Ecto neural progenitor cell (in vitro differentiated cells): ENCODE measurements at regions not wholly inside any gene's neighbourhood (a gene's known extent, or its start where the extent isn't known, plus 50 kb on each side); places are given as distances from the start of the nearest gene placed in this dataset.

ENCODE experiments used
- DNase-seq: peaks from one replicate; pipeline ENCODE4 v3.0.0-alpha.2; 2018; ENCODE audit warnings: low spot score

DNA sequence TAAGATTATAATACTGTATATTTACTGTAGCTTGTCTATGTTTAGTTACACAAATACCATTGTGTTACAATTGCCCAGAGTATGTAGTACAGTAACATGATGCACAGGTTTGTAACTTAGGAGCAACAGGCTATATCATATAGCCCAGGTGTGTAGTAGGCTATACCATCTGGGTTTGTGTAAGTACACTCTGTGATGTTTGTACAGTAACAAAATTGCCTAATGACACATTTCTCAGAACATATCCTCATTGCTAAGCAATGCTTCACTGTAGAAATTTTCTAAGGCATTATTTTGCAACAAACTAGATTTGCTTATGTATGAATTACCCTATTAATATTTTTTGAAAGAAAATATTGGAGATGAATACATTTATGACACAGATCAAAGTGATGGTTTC lies 1390.9 kb downstream of the C4orf33 start:
- no peak for DNase-seq

DNA sequence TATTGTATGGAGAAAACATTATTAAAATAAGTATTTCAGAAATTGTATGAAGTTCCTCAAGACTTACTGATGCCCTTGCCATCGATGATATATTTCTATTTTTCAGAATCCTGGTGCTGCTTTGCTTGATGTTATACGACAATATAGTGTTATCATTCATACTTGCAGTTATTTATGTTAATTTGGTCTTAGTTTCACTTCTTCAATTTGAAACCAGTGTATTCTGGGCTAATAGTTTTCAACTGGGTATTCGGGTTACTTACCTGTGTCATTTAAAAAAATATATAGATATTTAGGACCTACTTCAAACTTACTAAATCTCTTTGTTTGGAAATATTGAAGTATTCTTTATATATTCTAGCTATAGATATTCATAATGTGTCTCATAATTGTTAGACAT lies 1414.7 kb downstream of the C4orf33 start:
- no peak for DNase-seq

DNA sequence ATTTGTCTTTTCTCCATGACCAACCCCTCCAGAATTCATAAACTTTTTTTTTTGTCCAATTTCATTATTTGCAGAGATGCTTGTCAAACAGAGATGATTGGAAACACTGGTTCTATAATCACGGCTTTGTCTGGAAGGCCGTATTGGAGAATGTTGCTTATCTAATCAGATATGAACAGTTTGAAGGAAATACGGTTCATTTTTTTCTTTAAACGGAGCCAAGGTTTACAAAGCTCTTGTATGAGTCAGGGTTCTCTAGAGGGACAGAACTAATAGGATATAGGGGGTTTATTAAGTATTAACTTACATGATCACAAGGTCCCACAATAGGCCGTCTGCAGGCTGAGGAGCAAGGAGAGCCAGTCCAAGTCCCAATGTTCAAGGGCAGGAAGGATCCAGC lies 1415.8 kb downstream of the C4orf33 start:
- no peak for DNase-seq

DNA sequence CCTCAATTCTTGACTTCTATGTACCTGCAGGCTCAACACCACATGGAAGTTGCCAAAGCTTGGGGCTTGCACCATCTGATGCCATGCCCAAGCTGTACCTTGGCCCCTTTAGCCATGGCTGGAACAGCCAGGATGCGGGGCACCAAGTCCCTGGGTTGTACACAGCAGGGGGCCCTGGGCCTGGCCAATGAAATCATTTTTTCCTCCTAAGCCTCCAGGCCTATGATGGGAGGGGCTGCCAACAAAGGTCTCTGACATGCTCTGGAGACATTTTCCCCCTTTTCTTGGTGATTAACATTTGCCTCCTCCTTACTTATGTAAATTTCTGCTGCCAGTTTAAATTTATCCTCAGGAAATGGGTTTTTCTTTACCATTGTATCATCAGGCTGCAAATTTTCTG lies 1428.1 kb downstream of the C4orf33 start:
- no peak for DNase-seq

DNA sequence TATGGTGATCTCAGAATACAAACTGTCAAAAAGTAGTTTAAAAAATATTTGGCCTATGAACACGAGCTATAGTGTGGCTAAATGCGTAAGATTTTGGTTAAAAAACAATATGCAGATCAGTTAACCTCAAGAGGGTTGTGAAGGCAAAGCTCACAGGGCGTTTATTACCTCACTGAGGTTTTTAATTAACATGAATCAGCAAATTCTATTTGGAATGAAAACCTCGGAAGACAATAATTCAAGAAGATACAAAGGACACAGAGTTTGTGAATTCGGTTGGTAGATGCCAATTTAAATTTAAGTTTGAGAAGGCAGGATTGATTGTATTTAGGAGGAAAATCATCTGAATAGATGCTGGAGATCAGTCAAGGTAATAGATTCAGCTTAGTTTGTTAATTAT lies 1434.6 kb downstream of the C4orf33 start:
- no peak for DNase-seq

DNA sequence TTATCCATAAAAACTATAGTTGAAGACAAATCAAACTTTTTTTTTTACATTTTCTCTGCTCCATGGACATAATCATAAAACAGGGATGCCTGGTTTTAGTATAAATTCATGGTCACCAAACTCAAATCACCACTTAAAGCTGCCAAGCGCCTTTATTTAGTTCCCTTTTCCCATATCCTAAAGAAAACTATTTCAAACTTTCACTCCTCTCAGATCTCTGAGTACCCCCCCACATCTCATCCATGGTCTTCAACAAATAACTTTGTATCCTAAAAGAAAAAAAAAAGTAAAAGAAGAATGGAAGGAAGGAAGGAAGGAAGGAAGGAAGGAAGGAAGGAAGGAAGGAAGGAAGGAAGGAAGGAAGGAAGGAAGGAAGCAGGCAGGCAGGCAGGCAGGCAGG lies 1438.7 kb downstream of the C4orf33 start:
- DNase-seq: no peak

DNA sequence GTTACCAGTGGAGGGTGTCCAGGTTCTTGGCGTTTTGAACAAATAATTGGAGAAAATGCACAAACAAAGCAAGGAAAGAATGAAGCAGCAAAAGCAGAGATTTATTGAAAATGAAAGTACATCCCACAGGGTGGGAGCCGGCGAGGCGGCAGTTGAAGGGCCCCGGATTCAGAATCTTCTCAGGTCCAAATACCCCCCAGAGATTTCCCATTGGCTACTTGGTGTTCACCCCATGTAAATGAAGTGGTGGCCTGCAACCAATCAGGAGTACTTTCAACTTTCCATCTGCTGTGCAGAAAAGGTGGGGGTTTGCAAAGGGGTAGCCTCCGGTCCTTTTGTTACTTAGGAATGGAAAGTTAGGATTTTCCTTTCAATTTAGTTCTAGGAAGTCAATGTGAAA lies 1447.0 kb downstream of the C4orf33 start:
- DNase-seq: no peak

DNA sequence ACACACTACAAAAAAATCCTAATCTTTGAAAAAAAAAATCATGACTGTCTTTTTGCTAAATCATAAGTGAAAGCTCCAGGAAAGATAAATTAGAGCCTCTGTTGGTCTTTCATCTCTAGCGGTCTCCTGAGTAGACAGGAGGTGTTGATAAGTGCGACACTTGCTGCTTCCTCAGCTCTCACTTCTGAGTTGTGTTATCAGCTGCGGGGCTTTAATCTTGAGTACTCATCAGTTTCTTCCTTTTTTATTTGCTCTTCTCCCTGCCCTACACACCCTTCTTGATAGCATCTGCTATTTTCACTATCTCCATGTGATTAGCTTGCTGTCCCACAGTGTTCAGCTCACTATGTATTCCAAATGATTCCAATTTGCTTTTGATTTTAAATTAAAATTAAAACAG lies 1449.2 kb downstream of the C4orf33 start:
- DNase-seq: no peak

DNA sequence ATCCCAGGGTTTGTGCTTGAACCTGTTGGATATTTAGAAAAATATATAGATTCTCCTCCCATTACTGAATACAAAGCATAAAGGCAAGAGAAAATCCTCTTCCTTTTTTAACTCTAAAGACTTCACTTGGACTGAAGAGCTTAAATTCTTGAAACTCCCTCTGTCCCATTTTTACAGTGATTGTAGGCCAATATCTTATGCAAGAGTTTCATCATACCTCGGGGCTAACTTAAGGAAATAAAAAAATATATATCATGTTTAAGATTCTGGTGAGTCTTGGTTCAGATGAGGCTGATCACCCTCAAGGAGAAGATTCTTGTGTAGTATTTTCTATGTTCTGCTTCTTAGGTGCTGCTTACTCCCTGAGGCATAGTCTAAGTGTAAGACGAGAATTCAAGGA lies 1449.6 kb downstream of the C4orf33 start:
- no peak for DNase-seq

DNA sequence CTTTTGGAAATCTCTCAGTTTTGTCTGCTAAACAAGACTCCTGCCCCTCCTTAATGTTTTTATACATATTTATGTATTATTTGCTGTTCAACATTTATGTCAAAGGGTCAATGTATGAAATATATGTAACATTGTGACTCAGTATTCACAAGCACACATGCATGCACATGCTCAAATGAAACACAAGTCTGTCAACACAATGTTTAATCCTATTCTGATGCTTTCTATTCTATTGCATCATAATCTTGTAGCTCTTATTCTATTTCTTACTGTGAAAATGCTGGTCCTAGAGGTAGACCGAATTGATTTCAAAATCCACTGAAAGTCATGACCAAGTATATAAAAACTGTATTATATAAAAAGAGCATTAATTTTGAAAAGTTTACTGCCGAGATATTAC lies 1463.3 kb downstream of the C4orf33 start:
- DNase-seq: no peak

DNA sequence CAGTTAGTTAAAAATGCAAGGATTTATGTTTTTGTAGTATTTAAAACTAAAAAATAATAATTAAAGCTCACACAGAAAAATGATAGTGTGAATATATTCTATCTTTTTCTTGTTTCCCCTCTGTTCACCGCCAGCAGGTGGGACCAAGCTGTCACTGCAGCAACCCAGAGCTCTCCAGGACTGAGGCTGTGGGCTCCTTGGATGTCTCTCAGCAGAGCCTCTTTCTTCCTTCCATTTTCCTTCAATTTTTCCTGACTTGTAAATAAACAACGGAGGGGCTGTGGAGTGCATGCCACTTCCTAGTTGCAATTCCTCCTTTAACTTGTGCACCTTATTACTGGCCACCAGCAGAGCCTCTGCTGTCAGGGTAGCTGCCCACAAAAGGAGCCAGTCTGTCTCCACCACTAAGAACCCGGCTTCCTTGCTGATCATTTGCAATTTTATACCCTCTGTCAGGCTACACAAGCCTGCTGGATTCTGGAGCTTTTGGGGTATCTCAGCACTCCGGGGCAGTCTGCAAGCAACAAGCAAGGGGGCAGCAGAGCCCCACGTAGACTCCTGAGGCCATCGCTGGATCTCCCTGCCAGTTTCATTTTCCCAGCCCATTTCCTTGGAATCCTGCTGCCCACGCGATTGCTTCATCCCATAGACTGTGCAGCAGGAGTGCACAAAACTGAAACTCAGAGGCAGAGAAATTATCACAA lies 1467.4 kb downstream of the C4orf33 start:
- peak; percentile 70 for DNase-seq

DNA sequence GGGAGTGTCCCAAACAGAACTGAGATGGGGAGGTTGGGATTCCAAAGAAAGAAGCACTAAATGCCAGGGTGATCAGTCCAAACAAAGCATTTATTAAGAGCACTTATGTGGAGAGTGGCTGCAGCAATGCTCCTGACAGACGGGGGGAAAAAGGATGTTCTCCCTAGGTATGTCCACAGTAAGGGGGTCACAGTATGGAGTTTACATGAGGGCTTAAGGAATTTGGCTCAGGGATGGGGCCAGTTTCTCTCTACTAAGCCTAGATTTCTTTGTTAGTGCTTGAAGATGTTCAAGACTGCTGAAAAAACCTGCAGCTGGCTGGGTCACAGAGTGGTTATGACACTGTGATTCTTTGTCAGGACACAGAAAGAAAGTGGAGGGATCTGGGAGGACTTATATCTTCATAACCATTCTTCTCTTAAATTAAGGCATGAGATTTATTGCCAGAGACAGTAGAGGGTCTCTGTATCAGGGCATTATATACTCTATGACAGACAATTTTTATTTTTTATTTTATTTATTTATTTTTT lies 1468.0 kb downstream of the C4orf33 start:
- no peak for DNase-seq

DNA sequence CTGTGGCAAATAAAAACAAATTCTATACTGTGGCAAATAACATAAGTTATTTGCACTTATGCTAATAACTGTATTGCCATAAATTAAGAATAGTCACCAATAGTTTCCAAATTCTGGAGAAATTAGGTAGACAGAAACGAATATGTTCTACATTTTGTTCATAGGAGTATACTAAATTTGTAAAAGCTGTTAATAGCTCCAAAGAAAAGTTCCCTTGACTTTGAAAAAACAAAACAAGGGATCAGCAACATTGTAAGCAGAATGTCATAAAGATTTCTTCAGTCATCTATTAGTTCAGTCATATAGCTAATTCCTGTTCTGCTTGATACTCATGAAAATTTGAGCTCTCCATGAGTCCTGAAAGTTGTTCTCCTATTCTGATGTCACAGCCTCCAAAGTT lies 1472.8 kb downstream of the C4orf33 start:
- no peak for DNase-seq

DNA sequence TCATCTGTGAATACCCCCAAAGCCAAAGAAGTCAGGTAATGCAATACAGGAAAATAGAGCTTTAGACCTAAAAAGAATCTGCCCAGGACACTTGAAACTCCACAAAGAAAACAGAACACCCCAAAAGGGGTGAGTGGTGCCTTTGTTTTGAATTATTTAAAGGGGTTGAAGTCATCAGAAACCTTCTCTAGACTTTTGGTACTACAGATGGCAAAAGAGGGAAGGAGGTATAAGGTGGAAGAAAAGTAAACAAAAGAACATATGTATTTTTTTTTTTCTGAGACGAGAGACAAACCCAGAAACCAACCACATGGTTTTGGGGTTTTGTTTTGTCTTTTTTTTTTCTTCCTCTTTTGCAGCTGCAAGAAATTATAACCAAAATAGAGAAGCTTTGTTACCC lies 1477.8 kb downstream of the C4orf33 start:
- no peak for DNase-seq

DNA sequence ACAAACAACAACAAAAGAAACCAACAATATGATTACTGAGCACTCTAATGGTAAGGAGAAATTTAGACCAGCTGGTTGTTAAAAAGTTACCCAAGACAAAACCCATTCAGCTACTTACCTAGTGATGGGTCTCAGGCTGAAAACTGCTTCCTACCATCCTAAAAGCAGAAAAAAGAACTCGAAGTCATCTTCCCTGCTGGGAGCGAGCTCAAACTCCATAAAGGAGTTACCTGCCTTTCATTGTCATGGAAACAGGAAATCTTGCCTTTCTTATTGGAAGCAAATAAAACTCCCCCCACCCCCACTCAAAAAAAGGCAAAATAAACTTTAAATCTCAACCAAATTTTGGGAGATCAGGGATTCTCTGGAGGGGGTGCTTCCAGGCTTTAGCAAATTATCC lies 1478.3 kb downstream of the C4orf33 start:
- DNase-seq: no peak

DNA sequence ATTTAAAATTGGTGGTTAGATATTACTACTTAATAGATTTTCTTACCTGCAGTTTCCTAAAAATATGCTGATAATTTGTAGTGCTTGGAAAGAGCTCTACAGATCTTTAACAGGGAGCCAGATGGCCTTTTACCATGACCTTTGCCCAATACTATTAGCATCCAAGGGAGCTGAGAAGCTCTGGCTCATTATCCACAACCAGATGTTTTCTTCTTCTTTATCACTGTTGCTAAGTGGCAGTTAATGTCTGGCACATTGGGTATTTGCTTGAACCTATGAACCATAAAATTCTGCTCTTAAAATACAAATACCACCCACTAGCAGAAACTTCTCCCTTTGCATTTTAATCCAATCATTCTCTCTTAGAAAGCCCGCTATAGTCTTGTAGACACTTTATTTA lies 1480.3 kb downstream of the C4orf33 start:
- DNase-seq: no peak

DNA sequence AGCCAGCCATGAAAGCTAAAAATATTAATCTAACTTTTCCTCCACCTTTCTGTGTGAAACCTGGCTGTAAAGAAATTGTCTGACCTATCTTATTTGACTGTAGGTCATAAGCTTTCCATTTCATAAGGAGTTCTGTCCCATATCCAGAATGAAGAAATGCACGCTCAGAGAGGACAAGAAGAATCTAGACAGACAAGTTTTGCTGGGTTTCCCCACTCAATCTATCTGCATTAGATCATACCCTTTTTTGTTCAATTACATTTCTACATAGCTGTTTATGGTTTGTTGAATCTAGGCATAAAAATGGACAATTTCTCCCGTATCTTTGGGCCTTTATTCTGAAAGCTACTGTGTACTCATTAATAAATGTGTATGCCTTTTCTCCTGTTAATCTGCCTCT lies 1495.1 kb downstream of the C4orf33 start:
- DNase-seq: no peak

DNA sequence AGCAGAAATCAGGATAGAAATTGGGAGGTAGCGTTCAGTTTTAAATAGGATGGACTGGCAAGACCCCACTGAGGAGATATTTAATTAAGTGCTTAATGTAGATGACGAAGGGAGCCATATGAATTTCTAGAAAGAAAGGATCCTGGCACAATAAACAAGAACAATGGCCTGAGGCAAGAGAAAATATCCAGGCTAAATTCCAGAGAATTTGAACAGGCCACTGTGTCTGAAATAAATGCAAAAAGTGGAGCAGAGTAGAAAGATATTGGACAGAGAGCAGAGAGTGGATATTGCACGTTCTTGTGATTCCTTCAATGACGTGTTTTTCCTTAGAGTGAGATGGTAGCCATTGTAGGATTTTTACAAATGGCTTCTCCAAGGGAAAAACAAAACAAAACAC lies 1504.8 kb downstream of the C4orf33 start:
- no peak for DNase-seq

DNA sequence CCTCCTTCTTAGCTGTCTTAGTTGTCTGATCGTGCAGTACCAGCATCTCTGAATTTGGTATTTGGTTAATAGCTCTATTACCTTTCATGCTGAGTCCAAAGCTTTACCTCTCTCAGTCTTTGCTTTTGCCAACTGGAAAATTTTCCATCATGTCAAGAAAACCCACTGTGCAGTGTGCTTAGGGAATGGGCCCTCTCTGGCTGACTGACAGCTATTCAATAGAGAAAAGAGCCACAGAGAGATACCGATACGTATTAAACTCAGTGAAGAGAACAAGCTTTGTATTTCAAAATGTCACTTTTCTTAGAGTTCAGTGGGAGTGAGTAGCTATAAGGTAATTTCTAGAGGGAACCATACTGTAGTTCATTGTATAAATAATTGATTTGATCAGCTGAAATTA lies 1507.1 kb downstream of the C4orf33 start:
- no peak for DNase-seq

DNA sequence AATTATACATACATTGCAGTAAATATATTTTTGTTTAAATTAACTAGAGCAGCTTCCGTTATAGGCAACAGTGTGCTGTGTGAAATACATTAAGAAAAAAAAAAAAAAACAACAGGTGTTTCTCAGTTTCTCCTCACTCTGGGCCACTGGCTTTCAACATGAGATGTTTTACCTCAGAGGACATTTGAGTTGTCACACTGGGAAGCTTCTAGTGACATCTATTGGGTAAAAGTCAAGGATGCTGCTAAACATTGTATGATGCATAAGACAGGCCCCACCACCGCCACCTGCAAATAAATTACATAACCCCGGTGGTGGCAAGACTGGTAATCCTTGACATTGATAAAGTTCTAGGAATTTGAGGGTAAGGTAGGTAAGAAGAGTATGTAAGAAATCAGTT lies 1512.2 kb downstream of the C4orf33 start:
- DNase-seq: no peak

DNA sequence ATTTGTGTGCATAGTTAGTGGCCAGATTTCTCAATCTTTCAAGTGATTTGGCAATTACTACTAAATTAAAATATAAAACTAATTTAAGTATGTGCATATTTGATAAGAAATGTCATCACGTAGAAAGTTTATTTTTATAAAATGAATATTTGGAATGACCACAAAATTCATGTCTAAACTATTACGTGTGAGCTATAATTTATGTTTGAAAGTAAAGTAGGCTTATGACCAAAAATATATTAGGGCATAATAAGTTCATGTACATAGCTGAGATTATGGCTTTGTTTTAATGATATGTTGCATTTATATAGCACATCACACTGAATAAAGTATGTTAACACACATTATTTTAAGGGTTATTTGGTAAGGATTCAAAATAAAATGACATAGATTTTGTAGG lies 1532.6 kb downstream of the C4orf33 start:
- DNase-seq: no peak

DNA sequence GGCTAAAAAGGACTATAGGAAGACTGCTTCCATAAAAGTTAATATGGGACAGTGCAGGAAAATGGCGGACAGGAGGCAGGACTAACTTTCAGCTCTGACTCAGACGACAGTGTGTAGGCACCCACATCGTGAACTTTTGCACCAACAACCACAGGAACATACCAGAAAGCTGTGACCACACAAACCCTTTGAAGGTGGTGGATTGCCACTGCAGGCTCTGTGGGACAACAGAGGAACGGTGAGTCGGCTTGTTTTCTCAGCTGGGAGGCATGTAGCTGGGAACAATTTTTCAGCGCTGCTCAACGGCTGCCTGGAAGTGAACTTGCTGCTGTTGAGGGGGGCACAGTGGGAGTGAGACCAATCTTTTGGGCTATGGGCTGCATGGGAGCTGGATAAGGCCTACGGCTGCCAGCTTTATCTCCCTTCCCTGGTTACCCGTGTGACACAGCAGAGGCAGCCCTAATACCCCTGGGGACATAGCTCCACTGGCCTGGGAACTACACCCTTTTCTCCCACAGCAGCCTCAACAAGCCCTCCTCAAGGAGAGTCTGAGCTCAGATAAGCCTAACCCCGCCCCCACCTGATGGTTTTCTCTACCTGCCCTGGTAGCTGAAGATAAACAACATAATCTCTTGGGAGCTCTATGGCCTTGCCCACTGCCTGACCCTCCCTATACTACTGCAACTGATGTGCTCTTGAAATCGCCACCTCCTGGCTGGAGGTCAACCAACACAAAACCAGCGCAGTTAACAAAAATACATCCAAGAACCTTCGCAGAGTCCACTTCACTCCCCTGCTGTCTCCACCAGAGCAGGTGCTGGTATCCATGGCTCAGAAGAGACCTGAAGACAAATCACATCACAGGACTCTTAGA lies 1537.0 kb downstream of the C4orf33 start:
- DNase-seq: no peak

DNA sequence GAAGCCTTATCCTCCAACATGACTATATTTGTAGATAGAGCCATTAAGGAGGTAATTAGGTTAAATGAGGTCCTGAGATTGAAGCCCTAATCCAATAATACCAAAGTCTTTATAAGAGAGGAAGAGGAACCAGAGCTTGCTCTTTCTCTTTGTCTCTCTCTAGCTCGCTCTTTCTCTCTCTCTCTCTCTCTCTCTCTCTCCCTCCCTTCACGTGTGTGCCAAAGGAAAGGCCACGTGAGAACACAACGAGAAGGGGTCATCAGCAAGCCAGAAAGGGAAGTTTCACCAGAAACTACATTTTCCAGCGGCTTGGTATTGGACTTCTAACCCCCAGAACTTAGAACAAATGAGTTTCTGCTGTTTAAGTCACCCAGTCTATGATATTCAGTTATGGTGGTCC lies 1540.5 kb downstream of the C4orf33 start:
- no peak for DNase-seq

DNA sequence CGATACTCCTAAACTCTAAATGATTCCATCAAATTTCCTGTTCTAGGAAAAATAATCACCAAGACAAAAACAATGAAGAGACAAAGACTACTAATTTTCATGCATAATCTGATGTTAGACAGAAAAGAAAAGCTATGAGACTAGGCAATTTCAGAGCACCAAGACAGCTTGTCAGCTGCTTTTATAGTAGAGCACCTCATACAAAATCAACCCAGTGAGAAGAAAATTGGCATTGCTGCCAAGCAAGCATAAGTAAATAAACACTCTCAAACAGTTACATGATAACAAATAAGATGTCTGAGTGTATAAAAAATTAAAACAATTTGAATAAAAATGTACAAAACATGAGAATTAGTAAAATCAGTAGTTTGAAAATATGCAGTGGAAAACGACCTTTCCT lies 1544.6 kb downstream of the C4orf33 start:
- DNase-seq: no peak
